Stimulated activated CD4-positive, alpha-beta T cell treated with anti-CD3 and anti-CD28 coated beads, TNF-alpha, amount 100 ng/mL, for 48 hours (primary cell): ENCODE measurements at regions not wholly inside any gene's neighbourhood (a gene's known extent, or its start where the extent isn't known, plus 50 kb on each side); places are given as distances from the start of the nearest gene placed in this dataset.

ENCODE experiments used
- DNase-seq, 3 donors: peaks; one replicate each; pipeline ENCODE4 v3.0.0-alpha.2; 2020; ENCODE audit warnings: low read depth in 3 of 3

- DNase-seq: no peak
Observed at GRCh38 chr7:34603711-34604444, 54.1 kb upstream of the NPSR1 start.
